Activated CD4-positive, alpha-beta T cell treated with anti-CD3 and anti-CD28 coated beads, Interleukin-2, amount 10 ng/mL, durations not matched to agents 24 days and 14 days (primary cell): ENCODE measurements at regions not wholly inside any gene's neighbourhood (a gene's known extent, or its start where the extent isn't known, plus 50 kb on each side); places are given as distances from the start of the nearest gene placed in this dataset.
"Not testable (repeated sequence)": the region's sequence is repeated elsewhere in the genome, so short reads cannot be mapped to it uniquely, and the experiment has no call there.

Experiments used
- DNase-seq: peaks from one replicate; pipeline ENCODE4 v3.0.0; 2022
- H3K27ac Mint-ChIP-seq: one replicate; pipeline ENCODE4 v1.8.0; 2022; ENCODE audit warnings: mild to moderate bottlenecking, mixed read lengths
- H3K27me3 Mint-ChIP-seq: one replicate; pipeline ENCODE4 v1.8.0; 2022; ENCODE audit warnings: mixed read lengths
- H3K36me3 Mint-ChIP-seq: one replicate; pipeline ENCODE4 v1.8.0; 2022; ENCODE audit warnings: low read depth, mild to moderate bottlenecking, mixed read lengths
- H3K4me1 Mint-ChIP-seq: one replicate; pipeline ENCODE4 v1.8.0; 2021; ENCODE audit warnings: mixed read lengths
- H3K4me3 Mint-ChIP-seq: one replicate; pipeline ENCODE4 v1.8.0; 2022; ENCODE audit warnings: mild to moderate bottlenecking, moderate library complexity, mixed read lengths
- H3K9me3 Mint-ChIP-seq: one replicate; pipeline ENCODE4 v1.8.0; 2021; ENCODE audit warnings: mixed read lengths
- intact Hi-C: fragments of 100-400 bp; cut with micrococcal nuclease; formaldehyde crosslinking; loops from one replicate; pipeline ENCODE4 v1.15.1; 2023

DNA sequence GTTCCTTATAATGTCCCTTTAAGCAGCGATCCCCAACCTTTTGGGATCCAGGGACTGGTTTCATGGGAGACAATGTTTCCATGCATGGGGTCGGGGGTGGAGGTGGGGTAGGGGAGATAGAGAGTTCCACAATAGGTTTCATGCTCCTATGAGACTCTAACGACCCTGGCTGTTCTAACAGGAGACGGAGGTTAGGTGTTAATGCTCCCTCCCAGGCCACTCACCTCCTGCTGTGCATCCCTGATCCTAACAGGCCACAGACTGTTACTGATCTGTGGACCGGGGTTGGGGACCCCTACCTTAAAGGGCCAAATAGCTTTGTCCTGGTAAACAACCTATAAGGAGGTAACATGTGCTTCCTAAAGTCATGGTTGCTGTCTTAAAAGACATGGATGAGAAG lies 602.5 kb upstream of the RGMB start:
- Mint-ChIP-seq H3K27me3 (no peaks in the 10 kb centered on the region), H3K4me1 (no peaks in the 10 kb centered on the region), H3K9me3 (no peaks in the 10 kb centered on the region), H3K4me3 (no peak overlapping the region), H3K36me3 (no peaks in the 10 kb centered on the region), H3K27ac (no peak overlapping the region)
- DNase-seq, result no peak
- intact Hi-C loops, result no loop called here

DNA sequence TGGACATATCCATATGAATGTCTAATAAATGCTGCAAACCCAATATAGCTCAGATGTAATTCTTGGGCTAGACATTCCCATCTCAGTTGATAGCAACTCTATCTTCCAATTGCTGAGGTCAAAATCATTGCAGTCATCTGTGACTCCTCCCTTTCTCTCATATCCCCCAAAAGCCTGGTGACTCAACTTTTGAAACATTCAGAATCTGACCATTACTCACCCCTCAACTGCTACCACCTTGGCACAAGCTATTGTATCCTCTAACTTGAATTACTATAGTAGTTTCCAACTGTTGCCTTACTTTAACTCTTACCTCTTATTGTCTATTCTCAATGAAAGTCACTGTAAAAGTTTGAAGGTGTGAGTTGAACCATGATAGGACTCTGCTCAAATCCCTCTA lies 600.1 kb upstream of the RGMB start:
- intact Hi-C loops, result no loop called here
- H3K4me1 Mint-ChIP-seq, result no peaks in the 10 kb centered on the region

DNA sequence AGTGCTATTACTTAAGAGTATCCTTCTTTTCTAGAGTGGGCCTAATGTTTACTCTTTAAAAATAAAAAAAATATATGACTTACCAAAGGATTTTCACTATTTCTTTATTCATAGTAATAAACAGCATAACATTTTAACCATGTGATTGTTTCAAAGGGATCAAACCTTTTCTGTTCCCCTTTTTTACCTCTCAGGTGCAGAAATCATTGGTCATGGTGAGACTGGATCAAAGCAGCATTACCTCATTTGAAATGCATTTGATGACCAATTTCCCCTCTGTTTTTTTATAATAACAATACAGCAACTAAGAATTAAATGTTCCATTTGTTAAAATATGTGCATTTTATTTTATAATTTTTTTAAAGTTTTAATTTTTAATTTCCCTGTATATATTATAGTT lies 598.0 kb upstream of the RGMB start:
- no peaks in the 10 kb centered on the region for H3K36me3 Mint-ChIP-seq
- DNase-seq, result no peak
- no peak overlapping the region for H3K4me3 Mint-ChIP-seq
- no peaks in the 10 kb centered on the region for H3K27me3 Mint-ChIP-seq
- no peak overlapping the region for H3K27ac Mint-ChIP-seq
- intact Hi-C loops, result no loop called here
- H3K9me3 Mint-ChIP-seq, result no peaks in the 10 kb centered on the region
- H3K4me1 Mint-ChIP-seq, result no peaks in the 10 kb centered on the region

More for the DNA sequence above, 600.1 kb upstream of the RGMB start:
- Mint-ChIP-seq H3K9me3 (no peaks in the 10 kb centered on the region), H3K4me3 (no peak overlapping the region), H3K36me3 (no peaks in the 10 kb centered on the region), H3K27ac (no peak overlapping the region), H3K27me3 (no peaks in the 10 kb centered on the region)
- DNase-seq, result no peak

DNA sequence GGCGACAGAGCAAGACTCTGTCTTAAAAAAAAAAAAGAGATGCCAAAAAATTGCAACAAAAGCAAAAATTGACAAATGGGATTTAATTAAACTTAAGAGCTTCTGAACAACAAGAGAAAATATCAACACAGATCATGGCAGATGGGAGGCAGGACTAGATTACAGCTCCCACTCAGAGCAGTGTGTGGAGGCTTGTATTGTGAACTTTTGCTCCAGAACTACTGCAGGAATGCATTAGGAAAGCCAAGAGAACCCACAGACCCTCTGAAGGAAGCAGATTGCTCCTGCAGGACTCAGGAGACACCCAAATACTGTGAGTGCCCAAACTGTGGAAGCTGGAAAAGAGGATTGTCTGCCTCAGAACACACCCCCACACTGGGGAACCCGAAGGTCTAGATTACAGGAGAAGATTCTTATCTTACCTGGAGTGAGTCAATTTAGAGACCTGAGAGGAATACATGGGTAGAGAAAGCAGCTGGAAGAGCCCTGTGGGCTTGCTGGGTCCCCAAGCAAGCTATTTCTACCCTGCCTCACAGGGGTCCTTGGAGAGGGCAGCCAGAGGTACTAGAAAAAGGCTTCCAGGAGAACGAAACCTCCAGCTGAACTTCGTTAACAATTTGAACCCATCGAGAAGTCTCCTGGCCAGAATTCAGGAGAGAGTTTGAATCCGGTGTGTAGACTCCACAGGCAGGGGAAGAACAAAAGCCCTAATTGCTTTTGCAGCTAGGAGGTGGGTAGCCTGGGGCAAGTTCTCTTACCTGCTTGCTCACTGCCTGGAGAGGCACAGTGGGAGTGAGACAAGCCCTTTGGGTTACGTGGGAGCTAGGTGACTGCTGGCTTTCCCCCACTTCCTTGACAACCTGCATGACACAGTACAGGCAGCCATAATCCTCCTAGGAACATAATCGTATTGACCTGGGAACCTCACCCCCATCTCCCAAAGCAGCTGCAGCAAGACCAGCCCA lies 593.4 kb upstream of the RGMB start:
- H3K9me3 Mint-ChIP-seq, result no peaks in the 10 kb centered on the region
- no peaks in the 10 kb centered on the region for H3K4me1 Mint-ChIP-seq
- no peak overlapping the region for H3K27ac Mint-ChIP-seq
- no peaks in the 10 kb centered on the region for H3K36me3 Mint-ChIP-seq
- DNase-seq, result no peak
- H3K27me3 Mint-ChIP-seq, result no peaks in the 10 kb centered on the region
- no peak overlapping the region for H3K4me3 Mint-ChIP-seq
- intact Hi-C loops, result no loop called here

GRCh38 chr5:98186128-98186527 lies 587.3 kb upstream of the RGMB start:
- DNase-seq, result no peak
- H3K4me3 Mint-ChIP-seq, result no peak overlapping the region
- no peaks in the 10 kb centered on the region for H3K4me1 Mint-ChIP-seq
- H3K27ac Mint-ChIP-seq, result no peak overlapping the region
- H3K9me3 Mint-ChIP-seq, result no peaks in the 10 kb centered on the region
- H3K36me3 Mint-ChIP-seq, result no peaks in the 10 kb centered on the region
- no peaks in the 10 kb centered on the region for H3K27me3 Mint-ChIP-seq
- intact Hi-C loops, result no loop called here

GRCh38 chr5:98187945-98188344 lies 585.5 kb upstream of the RGMB start:
- no peaks in the 10 kb centered on the region for H3K4me1 Mint-ChIP-seq
- no peak overlapping the region for H3K27ac Mint-ChIP-seq
- H3K4me3 Mint-ChIP-seq, result no peak overlapping the region
- H3K9me3 Mint-ChIP-seq, result no peaks in the 10 kb centered on the region
- no peak for DNase-seq
- H3K27me3 Mint-ChIP-seq, result no peaks in the 10 kb centered on the region
- intact Hi-C loops, result no loop called here
- H3K36me3 Mint-ChIP-seq, result no peaks in the 10 kb centered on the region

DNA sequence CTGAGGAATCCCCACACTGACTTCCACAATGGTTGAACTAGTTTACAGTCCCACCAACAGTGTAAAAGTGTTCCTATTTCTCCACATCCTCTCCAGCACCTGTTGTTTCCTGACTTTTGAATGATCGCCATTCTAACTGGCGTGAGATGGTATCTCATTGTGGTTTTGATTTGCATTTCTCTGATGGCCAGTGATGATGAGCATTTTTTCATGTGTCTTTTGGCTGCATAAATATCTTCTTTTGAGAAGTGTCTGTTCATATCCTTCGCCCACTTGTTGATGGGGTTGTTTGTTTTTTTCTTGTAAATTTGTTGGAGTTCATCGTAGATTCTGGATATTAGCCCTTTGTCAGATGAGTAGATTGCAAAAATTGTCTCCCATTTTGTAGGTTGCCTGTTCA lies 583.1 kb upstream of the RGMB start:
- H3K9me3 Mint-ChIP-seq, H3K27ac Mint-ChIP-seq, H3K36me3 Mint-ChIP-seq, DNase-seq, H3K4me3 Mint-ChIP-seq, H3K27me3 Mint-ChIP-seq, intact Hi-C loops, H3K4me1 Mint-ChIP-seq: not testable (repeated sequence)

DNA sequence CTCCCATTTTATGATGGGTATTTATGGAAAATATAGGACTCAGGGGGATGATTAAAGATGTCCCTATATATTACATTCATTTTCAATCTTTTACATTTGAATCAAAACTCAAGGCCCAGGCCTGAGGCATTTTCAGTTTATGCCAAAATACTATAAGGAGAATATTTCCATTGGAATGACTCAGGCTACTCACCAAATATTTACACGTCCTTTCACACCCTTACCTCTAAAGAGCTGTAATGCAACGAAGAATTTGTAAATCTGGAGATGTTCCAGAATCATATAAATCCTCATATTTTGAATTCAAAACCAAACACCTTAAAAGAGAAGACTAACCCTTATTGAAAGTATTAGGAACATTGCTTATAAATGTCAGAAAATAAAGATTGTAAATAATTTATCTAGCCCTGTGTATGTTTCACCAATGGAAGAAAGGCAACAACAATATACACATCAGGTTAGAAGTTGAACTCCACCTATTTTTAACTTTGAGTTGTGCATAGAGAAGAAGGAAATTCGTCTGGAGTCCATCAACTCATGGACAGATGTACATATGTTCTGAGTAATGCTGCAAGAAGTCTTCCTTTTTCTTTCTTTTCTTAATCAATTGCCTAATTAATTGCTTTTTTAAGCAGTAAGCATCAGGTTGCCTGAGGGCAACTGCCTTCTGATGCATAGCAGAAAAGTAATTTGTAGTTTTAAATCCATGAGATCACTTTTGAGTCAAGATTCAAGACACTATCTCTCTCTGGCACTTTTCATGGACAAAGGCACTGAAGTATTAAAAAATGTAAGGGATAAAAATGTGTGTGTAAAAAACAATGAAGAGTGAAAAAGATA lies 579.3 kb upstream of the RGMB start:
- H3K27ac Mint-ChIP-seq, result no peak overlapping the region
- no peaks in the 10 kb centered on the region for H3K4me1 Mint-ChIP-seq
- H3K4me3 Mint-ChIP-seq, result no peak overlapping the region
- DNase-seq, result no peak
- no peaks in the 10 kb centered on the region for H3K27me3 Mint-ChIP-seq
- H3K36me3 Mint-ChIP-seq, result no peaks in the 10 kb centered on the region
- intact Hi-C loops, result no loop called here
- peaks cover 3% of the 10 kb centered on the region for H3K9me3 Mint-ChIP-seq

- Mint-ChIP-seq H3K4me3 (no peak overlapping the region), H3K36me3 (no peaks in the 10 kb centered on the region), H3K27ac (no peak overlapping the region), H3K4me1 (no peaks in the 10 kb centered on the region), H3K9me3 (no peaks in the 10 kb centered on the region), H3K27me3 (no peaks in the 10 kb centered on the region)
- intact Hi-C loops, result no loop called here
- DNase-seq, result no peak
Observed at GRCh38 chr5:98200726-98201541, 572.5 kb upstream of the RGMB start.

DNA sequence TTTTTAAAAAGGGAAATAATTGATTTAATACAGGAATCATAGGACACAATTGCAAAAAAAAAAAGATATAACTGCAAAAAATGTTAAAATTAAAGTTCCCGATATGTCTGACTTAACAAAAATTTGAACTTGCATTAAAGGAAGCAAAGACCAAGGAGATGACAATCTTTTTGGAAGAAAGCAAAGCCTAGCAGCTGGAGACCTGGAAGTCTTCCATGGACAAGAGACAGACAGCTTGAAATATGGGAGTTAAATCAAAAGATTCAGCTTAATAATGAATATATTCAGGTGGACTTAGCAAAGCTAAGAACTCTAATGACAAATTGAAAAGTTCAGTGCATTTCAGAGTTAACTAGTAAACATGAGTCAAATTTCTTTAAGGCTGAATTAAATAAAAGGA lies 568.7 kb upstream of the RGMB start:
- Mint-ChIP-seq H3K27ac (no peak overlapping the region), H3K9me3 (no peaks in the 10 kb centered on the region), H3K4me1 (no peaks in the 10 kb centered on the region), H3K4me3 (no peak overlapping the region), H3K36me3 (no peaks in the 10 kb centered on the region), H3K27me3 (no peaks in the 10 kb centered on the region)
- DNase-seq, result no peak
- intact Hi-C loops, result no loop called here

DNA sequence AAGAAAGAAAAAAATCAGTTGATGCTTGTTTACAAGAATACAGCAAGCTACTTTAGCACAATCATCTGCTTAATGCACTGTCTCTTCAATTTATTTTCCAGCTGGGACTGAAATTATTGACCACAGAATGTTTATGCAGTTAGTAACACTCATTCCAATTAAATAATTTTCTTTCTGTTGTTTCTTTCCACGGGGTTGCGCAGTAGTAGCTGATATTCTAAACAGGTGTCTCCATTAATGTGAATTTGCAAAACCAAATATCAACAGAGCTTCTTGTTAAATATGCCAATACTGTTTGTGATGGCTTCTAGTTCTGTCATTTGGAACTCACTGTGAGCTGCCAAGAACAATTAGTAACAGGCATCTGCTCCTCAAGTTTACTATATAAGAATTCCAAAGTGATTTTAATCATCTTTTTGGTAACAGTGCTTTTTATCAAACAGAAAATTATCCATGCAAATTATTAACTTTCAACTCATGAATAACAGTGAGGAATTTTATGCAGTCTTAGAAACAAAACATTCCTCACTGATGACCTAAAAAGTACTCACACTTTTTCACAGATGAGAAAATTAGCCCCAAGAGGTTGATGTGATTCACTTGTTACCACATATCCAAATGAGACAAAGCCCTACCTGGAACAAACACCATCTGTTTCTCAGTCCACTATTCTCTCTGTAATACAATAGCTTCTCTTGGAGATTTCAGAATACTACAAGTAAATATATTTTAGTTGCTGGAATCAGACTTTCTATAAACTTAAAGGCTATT lies 567.6 kb upstream of the RGMB start:
- no peak overlapping the region for H3K4me3 Mint-ChIP-seq
- H3K4me1 Mint-ChIP-seq, result no peaks in the 10 kb centered on the region
- no peaks in the 10 kb centered on the region for H3K9me3 Mint-ChIP-seq
- H3K27ac Mint-ChIP-seq, result no peak overlapping the region
- no peaks in the 10 kb centered on the region for H3K36me3 Mint-ChIP-seq
- no peak for DNase-seq
- intact Hi-C loops, result no loop called here
- no peaks in the 10 kb centered on the region for H3K27me3 Mint-ChIP-seq

GRCh38 chr5:98206566-98206965 lies 566.9 kb upstream of the RGMB start:
- no peak overlapping the region for H3K4me3 Mint-ChIP-seq
- no peaks in the 10 kb centered on the region for H3K36me3 Mint-ChIP-seq
- intact Hi-C loops, result no loop called here
- no peaks in the 10 kb centered on the region for H3K4me1 Mint-ChIP-seq
- DNase-seq, result no peak
- H3K27ac Mint-ChIP-seq, result no peak overlapping the region
- H3K9me3 Mint-ChIP-seq, result no peaks in the 10 kb centered on the region
- no peaks in the 10 kb centered on the region for H3K27me3 Mint-ChIP-seq

DNA sequence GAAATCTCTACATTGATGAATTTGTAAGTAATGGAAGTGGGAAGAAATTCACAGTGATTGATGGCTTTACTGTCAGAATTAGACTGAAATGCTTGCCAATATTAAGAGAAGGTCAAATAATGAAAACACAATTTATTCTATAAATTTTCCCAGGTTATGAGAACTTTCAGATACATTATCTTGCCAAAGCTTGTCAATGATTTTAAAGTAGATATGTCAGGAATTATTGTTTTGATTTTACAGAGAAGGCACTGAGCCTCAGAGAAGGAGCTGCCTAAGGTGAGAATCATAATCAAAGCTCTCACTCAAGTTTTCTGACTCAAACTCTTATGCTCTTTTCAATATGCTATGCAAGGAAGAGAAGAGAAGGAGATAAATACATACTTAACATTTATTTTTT lies 564.0 kb upstream of the RGMB start:
- Mint-ChIP-seq H3K27me3 (no peaks in the 10 kb centered on the region), H3K27ac (no peak overlapping the region), H3K9me3 (no peaks in the 10 kb centered on the region), H3K36me3 (no peaks in the 10 kb centered on the region), H3K4me1 (no peaks in the 10 kb centered on the region), H3K4me3 (no peak overlapping the region)
- no peak for DNase-seq
- intact Hi-C loops, result no loop called here
